Hepatocyte (in vitro differentiated cells): ENCODE measurements at regions not wholly inside any gene's neighbourhood (a gene's known extent, or its start where the extent isn't known, plus 50 kb on each side); places are given as distances from the start of the nearest gene placed in this dataset.
"Not testable (repeated sequence)": the region's sequence is repeated elsewhere in the genome, so short reads cannot be mapped to it uniquely, and the experiment has no call there.

Experiments used
- DNase-seq: peaks from one replicate; pipeline ENCODE4 v3.0.0-alpha.2; 2016; ENCODE audit warnings: low spot score
- H2AFZ ChIP-seq: fragments of 200-600 bp; sonication (generic); 2 replicates; pipeline ENCODE4 v1.6.0; 2016; ENCODE audit warnings: antibody characterized with exemption, mild to moderate bottlenecking
- H3K27ac ChIP-seq: fragments of 200-600 bp; sonication (generic); 2 replicates; pipeline ENCODE4 v1.5.1; 2016; ENCODE audit warnings: mild to moderate bottlenecking
- H3K27me3 ChIP-seq: fragments of 200-600 bp; sonication (generic); 2 replicates; pipeline ENCODE4 v1.6.1; 2016
- H3K36me3 ChIP-seq: fragments of 200-600 bp; sonication (generic); replicated peaks from 2 replicates; pipeline ENCODE4 v1.5.1; 2016; ENCODE audit warnings: low read depth; ENCODE audit not compliant: insufficient read depth
- H3K4me1 ChIP-seq: fragments of 200-600 bp; sonication (generic); 2 replicates; pipeline ENCODE4 v1.5.1; 2016; ENCODE audit warnings: mild to moderate bottlenecking, moderate library complexity; ENCODE audit not compliant: insufficient read depth
- H3K4me2 ChIP-seq: fragments of 200-600 bp; sonication (generic); 2 replicates; pipeline ENCODE4 v1.6.0; 2016
- H3K4me3 ChIP-seq: fragments of 200-600 bp; sonication (generic); 2 replicates; pipeline ENCODE4 v1.5.1; 2016; ENCODE audit warnings: mild to moderate bottlenecking
- H3K79me2 ChIP-seq: fragments of 200-600 bp; sonication (generic); 2 replicates; pipeline ENCODE4 v1.6.0; 2017; ENCODE audit warnings: mild to moderate bottlenecking
- H3K9me2 ChIP-seq: fragments of 200-600 bp; sonication (generic); replicated peaks from 2 replicates; pipeline ENCODE4 v1.6.0; 2017; ENCODE audit warnings: mild to moderate bottlenecking; ENCODE audit not compliant: insufficient read depth
- H3K9me3 ChIP-seq: fragments of 200-600 bp; sonication (generic); 2 replicates; pipeline ENCODE4 v1.5.1; 2016; ENCODE audit warnings: low read depth, mild to moderate bottlenecking
- H4K20me1 ChIP-seq: fragments of 200-600 bp; sonication (generic); 2 replicates; pipeline ENCODE4 v1.6.0; 2016; ENCODE audit warnings: mild to moderate bottlenecking; ENCODE audit not compliant: insufficient read depth, poor library complexity, severe bottlenecking
- EZH2 ChIP-seq: fragments of 200-600 bp; sonication (generic); IDR thresholded peaks from 2 replicates; pipeline ENCODE4 v1.6.1; 2016; ENCODE audit warnings: antibody characterized with exemption, mild to moderate bottlenecking, borderline replicate concordance
- EZH2phosphoT487 ChIP-seq: fragments of 200-600 bp; sonication (generic); IDR thresholded peaks from one replicate; pipeline ENCODE4 v1.6.1; 2018; ENCODE audit warnings: antibody characterized with exemption, mild to moderate bottlenecking, low read depth, moderate library complexity; ENCODE audit not compliant: unreplicated experiment, severe bottlenecking
- WGBS: methylation state at CpG from one replicate; pipeline ENCODE4 v1.1.6; 2016; ENCODE audit warnings: low lambda C conversion rate; ENCODE audit errors: missing lambda C conversion rate; 5-methylcytosine and 5-hydroxymethylcytosine counted together
- TF ChIP-seq, protein P1 (sequence below): fragments of 200-600 bp; sonication (generic); IDR thresholded peaks from 2 replicates; pipeline ENCODE4 v1.5.1; 2016; ENCODE audit warnings: antibody characterized with exemption, mild to moderate bottlenecking; ENCODE audit not compliant: poor library complexity

DNA sequence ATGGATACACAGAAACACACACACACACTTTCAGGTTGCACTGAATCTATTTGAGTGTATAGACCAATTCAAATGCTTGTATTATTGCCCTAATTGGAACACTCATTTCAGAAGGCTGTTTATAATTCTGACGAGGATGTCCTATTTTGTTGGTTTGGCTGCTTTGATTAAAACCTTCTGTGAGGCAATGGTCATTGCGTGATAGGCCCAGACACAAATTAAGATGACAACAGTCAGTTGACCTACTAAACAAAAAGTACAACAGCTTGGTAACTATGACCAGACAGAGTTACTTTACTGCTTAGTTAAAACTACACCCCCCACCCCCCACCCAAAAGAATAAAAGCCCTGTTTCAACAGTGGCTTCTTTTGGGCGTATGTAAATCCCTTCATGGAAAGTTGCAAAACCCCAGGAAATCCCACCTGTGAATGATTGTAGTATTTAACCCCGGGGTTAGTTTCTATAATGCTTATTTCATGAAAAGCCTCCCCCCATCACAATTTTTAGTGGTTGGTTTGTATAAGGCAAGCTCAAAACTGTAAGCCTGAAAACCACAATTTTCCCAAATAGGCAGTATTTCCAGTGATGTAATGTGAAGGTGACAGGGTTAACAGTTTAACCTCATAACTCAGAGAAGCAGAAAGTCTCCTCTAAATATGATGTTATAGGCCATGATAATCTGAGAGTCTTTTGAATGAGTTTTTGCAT is 340.8 kb downstream of the FGF10 start:
- no peak for DNase-seq
- TF ChIP-seq EZH2 (no peak), EZH2phosphoT487 (no peak)
- TF ChIP-seq, protein P1, sequence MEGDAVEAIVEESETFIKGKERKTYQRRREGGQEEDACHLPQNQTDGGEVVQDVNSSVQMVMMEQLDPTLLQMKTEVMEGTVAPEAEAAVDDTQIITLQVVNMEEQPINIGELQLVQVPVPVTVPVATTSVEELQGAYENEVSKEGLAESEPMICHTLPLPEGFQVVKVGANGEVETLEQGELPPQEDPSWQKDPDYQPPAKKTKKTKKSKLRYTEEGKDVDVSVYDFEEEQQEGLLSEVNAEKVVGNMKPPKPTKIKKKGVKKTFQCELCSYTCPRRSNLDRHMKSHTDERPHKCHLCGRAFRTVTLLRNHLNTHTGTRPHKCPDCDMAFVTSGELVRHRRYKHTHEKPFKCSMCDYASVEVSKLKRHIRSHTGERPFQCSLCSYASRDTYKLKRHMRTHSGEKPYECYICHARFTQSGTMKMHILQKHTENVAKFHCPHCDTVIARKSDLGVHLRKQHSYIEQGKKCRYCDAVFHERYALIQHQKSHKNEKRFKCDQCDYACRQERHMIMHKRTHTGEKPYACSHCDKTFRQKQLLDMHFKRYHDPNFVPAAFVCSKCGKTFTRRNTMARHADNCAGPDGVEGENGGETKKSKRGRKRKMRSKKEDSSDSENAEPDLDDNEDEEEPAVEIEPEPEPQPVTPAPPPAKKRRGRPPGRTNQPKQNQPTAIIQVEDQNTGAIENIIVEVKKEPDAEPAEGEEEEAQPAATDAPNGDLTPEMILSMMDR: no peak
- Histone ChIP-seq H3K27ac (no peak overlapping the region), H3K79me2 (no peaks in the 10 kb centered on the region), H3K27me3 (no peaks in the 10 kb centered on the region), H3K36me3 (no peaks in the 10 kb centered on the region), H3K4me2 (no peak overlapping the region), H4K20me1 (no peaks in the 10 kb centered on the region), H2AFZ (no peak overlapping the region), H3K9me2 (no peaks in the 10 kb centered on the region), H3K9me3 (no peaks in the 10 kb centered on the region), H3K4me1 (no peaks in the 10 kb centered on the region), H3K4me3 (no peak overlapping the region)
- WGBS: 53% methylated on average over 4 of the region's 4 CpGs

DNA sequence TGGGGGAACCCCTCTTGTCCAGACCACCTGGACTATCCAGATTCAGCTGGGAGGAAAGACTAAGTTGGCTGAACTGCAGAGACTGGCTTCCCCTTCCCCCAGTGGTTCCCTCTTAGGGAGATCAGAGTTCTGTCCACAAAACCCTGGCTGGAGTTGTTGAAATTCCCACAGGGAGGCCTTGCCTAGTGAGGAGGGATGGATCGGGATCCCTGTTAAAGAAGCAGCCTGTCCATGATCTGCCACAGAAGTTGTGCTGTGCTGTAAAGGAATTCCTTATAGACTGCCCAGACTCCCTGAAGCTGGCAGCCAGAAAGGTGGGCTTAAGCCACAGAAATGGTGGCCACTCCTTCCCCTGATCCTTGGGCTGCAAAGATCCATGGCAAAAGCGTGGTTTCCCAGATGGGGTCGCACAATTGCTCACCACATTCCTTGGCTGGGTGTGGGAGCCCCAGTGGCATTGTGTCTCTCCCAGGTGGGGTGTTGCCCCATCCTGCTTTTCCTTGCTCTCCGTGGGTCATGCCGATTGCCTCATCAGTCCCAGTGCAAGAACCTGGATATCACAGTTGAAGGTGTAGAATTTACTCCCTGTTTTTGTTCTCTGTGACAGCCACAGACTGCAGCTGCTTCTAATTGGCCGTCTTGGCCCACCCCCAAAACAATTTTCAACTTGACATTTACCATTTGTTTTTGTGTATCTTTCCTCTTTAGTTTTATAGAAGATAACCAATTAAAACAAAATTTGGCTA is 342.4 kb downstream of the FGF10 start:
- no peak overlapping the region for H2AFZ ChIP-seq
- no peaks in the 10 kb centered on the region for H3K27me3 ChIP-seq
- H3K27ac ChIP-seq: no peak overlapping the region
- H3K9me2 ChIP-seq: no peaks in the 10 kb centered on the region
- H3K79me2 ChIP-seq: no peaks in the 10 kb centered on the region
- H3K4me2 ChIP-seq: no peak overlapping the region
- no peaks in the 10 kb centered on the region for H3K9me3 ChIP-seq
- H3K4me1 ChIP-seq: no peaks in the 10 kb centered on the region
- 75% methylated on average over 6 of the region's 6 CpGs for WGBS
- no peak for DNase-seq
- no peaks in the 10 kb centered on the region for H4K20me1 ChIP-seq
- TF ChIP-seq EZH2 (no peak), EZH2phosphoT487 (no peak)
- TF ChIP-seq, protein P1: no peak
- H3K4me3 ChIP-seq: no peak overlapping the region
- H3K36me3 ChIP-seq: no peaks in the 10 kb centered on the region

DNA sequence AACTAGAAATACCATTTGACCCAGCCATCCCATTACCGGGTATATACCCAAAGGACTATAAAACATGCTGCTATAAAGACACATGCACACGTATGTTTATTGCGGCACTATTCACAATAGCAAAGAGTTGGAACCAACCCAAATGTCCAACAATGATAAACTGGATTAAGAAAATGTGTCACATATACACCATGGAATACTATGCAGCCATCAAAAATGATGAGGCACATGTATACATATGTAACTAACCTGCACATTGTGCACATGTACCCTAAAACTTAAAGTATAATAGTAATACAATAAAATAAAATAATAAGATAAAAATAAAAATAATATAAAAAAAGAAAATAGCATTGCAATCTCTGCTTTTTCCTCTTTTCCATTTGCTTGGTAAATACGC is 344.7 kb downstream of the FGF10 start:
- not testable (repeated sequence) for H3K4me2 ChIP-seq, H3K79me2 ChIP-seq, H3K36me3 ChIP-seq, H2AFZ ChIP-seq, H3K4me1 ChIP-seq, H3K4me3 ChIP-seq, H3K9me3 ChIP-seq, H4K20me1 ChIP-seq, H3K9me2 ChIP-seq, H3K27me3 ChIP-seq, H3K27ac ChIP-seq, DNase-seq
- 95% methylated on average over 4 of the region's 4 CpGs for WGBS

DNA sequence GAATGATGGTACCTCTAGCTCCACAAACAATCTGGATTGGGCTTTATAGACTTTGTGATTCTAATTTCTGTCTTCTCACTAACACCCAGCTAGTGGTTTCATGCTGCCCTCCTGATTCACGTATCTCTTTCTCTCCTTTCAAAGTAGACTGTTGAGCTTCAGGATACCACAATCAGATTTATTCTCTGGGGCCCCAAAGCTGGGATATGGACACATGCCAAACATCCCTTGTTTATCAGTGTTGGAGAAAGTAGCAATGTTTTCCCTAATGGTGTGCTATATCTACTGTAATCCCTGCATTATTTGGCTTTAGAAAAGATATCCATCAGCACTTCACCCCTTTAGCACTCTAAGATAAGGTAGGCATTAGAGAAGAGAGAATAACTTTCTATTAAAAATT is 361.0 kb downstream of the FGF10 start:
- Histone ChIP-seq H3K79me2 (no peaks in the 10 kb centered on the region), H3K27me3 (no peaks in the 10 kb centered on the region), H3K9me2 (no peaks in the 10 kb centered on the region), H3K4me1 (no peaks in the 10 kb centered on the region), H3K27ac (no peak overlapping the region), H3K36me3 (no peaks in the 10 kb centered on the region), H3K9me3 (no peaks in the 10 kb centered on the region), H4K20me1 (no peaks in the 10 kb centered on the region), H3K4me3 (no peak overlapping the region), H2AFZ (no peak overlapping the region), H3K4me2 (no peak overlapping the region)
- no peak for DNase-seq
- TF ChIP-seq, protein P1: no peak
- TF ChIP-seq EZH2 (no peak), EZH2phosphoT487 (no peak)
- WGBS: 44% methylated on average over 1 of the region's 1 CpG
